HFFc6 (cell line): ENCODE measurements at regions not wholly inside any gene's neighbourhood (a gene's known extent, or its start where the extent isn't known, plus 50 kb on each side); places are given as distances from the start of the nearest gene placed in this dataset.

Source experiments
- DNase-seq: peaks from one replicate; pipeline ENCODE4 v3.0.0-alpha.2; 2018
- H3K27ac Mint-ChIP-seq: 2 replicates; pipeline ENCODE4 v1.8.0; 2020; ENCODE audit warnings: mild to moderate bottlenecking, mixed read lengths
- H3K27me3 Mint-ChIP-seq: 2 replicates; pipeline ENCODE4 v1.8.0; 2021; ENCODE audit warnings: mild to moderate bottlenecking, moderate library complexity, mixed read lengths; ENCODE audit not compliant: insufficient read depth
- H3K36me3 Mint-ChIP-seq: 2 replicates; pipeline ENCODE4 v1.8.0; 2021; ENCODE audit warnings: low read depth, mixed read lengths
- H3K4me1 Mint-ChIP-seq: 2 replicates; pipeline ENCODE4 v1.8.0; 2020; ENCODE audit warnings: low read depth, mixed read lengths
- H3K4me3 Mint-ChIP-seq: 2 replicates; pipeline ENCODE4 v1.8.0; 2020; ENCODE audit warnings: mild to moderate bottlenecking, moderate library complexity, mixed read lengths
- H3K9me3 Mint-ChIP-seq: 2 replicates; pipeline ENCODE4 v1.8.0; 2020; ENCODE audit warnings: mild to moderate bottlenecking, mixed read lengths
- CTCF ChIP-seq: fragments of 200-600 bp; sonication (generic); IDR thresholded peaks from 2 replicates; pipeline ENCODE4 v1.5.0; 2021; ENCODE audit warnings: antibody characterized with exemption, mild to moderate bottlenecking

DNA sequence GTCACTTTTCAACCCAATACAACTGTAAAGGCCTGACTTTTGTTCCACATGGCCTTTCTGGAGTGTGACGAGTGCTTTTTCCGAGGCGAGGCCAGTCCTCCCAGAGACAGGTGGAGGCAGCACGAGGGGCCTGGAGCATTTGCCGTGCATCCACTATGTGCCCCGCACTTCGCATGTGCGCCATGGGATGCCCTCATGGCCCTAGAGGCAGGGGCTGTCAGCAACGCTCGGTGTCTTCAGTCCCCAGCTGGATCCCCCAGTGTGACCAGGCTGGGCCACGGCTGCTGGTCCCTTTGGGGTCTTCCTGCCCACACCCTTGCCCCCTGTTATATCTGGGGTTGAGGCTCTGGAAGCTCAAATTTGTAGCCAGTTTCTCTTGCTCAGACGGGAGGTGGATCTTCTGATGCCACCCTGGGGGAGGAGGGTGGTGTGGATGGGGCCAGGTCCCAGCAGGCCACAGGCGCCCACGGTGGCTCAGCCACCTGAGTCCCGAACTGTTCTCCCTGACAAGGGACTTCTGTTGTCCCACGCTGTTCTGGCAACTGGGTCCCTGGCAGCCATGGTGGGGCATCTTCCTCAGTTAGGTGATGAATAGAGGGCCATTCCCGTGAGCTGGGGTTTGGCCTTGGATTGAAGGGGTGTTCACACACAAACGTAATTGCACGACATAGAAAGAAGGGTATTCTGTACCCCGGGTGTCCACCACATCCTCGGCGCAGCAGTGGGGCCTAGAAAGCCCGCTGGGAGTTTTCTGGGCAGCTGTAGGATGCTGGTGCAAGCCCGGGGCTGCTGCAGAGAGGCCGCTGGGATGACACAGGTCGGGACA lies 100.9 kb downstream of the CTTN start:
- H3K27ac Mint-ChIP-seq = no peak overlapping the region
- no peak for DNase-seq

GRCh38 chr11:70500076-70500847 lies 101.9 kb downstream of the CTTN start:
- TF ChIP-seq CTCF = no peak
- no peaks in the 10 kb centered on the region for H3K36me3 Mint-ChIP-seq
- H3K4me1 Mint-ChIP-seq = no peaks in the 10 kb centered on the region
- peaks cover 42% of the 10 kb centered on the region for H3K27me3 Mint-ChIP-seq
- H3K9me3 Mint-ChIP-seq = no peaks in the 10 kb centered on the region
- DNase-seq = no peak
- no peak overlapping the region for H3K4me3 Mint-ChIP-seq
- H3K27ac Mint-ChIP-seq = no peak overlapping the region

More for the DNA sequence above, 100.9 kb downstream of the CTTN start:
- TF ChIP-seq CTCF = no peak
- H3K4me1 Mint-ChIP-seq = no peaks in the 10 kb centered on the region
- no peaks in the 10 kb centered on the region for H3K36me3 Mint-ChIP-seq
- no peak overlapping the region for H3K4me3 Mint-ChIP-seq
- no peaks in the 10 kb centered on the region for H3K9me3 Mint-ChIP-seq
- H3K27me3 Mint-ChIP-seq = peaks cover 36% of the 10 kb centered on the region

DNA sequence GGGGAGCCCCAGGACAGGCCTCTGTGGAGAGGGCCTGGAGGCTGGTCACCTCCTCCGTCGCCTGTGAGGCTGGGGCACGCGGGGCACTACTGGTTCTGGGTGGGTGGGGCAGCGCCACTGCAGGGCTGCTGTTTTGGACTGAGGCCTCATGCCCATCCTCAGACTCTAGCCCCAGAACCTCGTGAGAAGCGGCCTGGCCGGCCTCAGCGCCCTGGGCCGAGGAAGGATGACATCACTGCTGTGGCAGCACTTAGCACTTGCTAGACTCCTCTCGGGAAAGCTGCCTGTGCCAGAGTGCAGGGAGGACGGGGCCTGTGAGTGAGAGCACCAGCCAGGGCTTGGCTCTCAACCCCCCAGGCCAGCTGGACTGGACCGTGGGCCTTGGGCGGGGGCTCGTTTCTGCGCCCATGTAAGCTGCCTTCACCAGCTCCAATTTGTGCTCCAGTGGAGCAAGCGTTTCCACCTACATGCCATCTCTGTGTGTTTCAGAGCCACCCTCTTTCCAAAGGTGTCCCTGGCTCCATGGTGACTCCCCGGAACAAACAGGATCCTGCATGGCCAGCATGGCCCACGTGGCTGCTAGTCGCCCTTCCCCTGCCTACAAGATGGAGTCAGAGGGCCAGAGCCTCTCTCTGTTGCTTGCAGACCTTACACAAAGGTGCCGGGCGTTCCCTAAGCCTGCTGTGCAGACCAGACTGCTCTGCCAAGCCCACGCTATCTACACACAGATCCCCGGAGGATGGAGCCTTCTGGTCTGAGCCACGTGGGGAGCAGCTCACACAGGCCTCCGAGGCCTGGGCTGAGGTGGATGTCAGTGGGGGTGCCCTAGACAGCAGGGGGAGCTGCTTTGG lies 102.9 kb downstream of the CTTN start:
- no peaks in the 10 kb centered on the region for H3K9me3 Mint-ChIP-seq
- peak; percentile 11 for DNase-seq
- H3K27ac Mint-ChIP-seq = no peak overlapping the region
- no peaks in the 10 kb centered on the region for H3K4me1 Mint-ChIP-seq
- no peak overlapping the region for H3K4me3 Mint-ChIP-seq
- no peak for TF ChIP-seq CTCF
- peaks cover 45% of the 10 kb centered on the region for H3K27me3 Mint-ChIP-seq
- H3K36me3 Mint-ChIP-seq = no peaks in the 10 kb centered on the region

- no peak for DNase-seq
- H3K27me3 Mint-ChIP-seq = peaks cover 39% of the 10 kb centered on the region
- no peak overlapping the region for H3K4me3 Mint-ChIP-seq
- H3K36me3 Mint-ChIP-seq = no peaks in the 10 kb centered on the region
- TF ChIP-seq CTCF = no peak
- H3K9me3 Mint-ChIP-seq = no peaks in the 10 kb centered on the region
- no peaks in the 10 kb centered on the region for H3K4me1 Mint-ChIP-seq
- H3K27ac Mint-ChIP-seq = no peak overlapping the region
Measured at GRCh38 chr11:70501933-70502540, 103.7 kb downstream of the CTTN start.
